SK-N-SH (cell line): ENCODE measurements at regions not wholly inside any gene's neighbourhood (a gene's known extent, or its start where the extent isn't known, plus 50 kb on each side); places are given as distances from the start of the nearest gene placed in this dataset.

Source experiments
- CTCF ChIA-PET: fragments of 300-600, 350-600 bp; formaldehyde crosslinking; extraction: SDS; loops from one replicate; lab custom pipeline; 2021; lab: Yijun Ruan, JAX
- POLR2A ChIA-PET: fragments of 350-600 bp; sonication (Branson Sonifier 250); formaldehyde crosslinking; extraction: SDS; loops from one replicate; lab custom pipeline; 2020; ENCODE audit warnings: antibody characterized with exemption, inconsistent platforms; lab: Yijun Ruan, JAX
- DNase-seq: peaks from one replicate; pipeline ENCODE4 v3.0.0; 2012
- H2AFZ ChIP-seq: fragments of 200-600 bp; sonication (generic); 2 replicates; pipeline ENCODE4 v1.8.1; 2016; ENCODE audit warnings: antibody characterized with exemption, mild to moderate bottlenecking, low read depth
- H3F3A ChIP-seq: fragments of 200-600 bp; sonication (generic); replicated peaks from 2 replicates; pipeline ENCODE3; 2016; ENCODE audit warnings: antibody characterized with exemption, mild to moderate bottlenecking; ENCODE audit not compliant: insufficient read depth
- H3K27ac ChIP-seq, 2 experiments: fragments of 200-500 bp in 1 of 2; fragments of 200-600 bp in 1 of 2; sonication (Bioruptor generic) in 1 of 2; sonication (generic), shearing (Covaris generic) in 1 of 2; 2 replicates each; pipeline versions ENCODE4 v1.5.1 to v1.6.1; 2014 to 2016; ENCODE audit warnings: low read depth in 2 of 2, inconsistent platforms in 1 of 2, low read length in 1 of 2, mild to moderate bottlenecking in 1 of 2, mixed read lengths in 1 of 2
- H3K27me3 ChIP-seq: fragments of 200-600 bp; sonication (generic), shearing (Covaris generic); 2 replicates; pipeline ENCODE4 v1.6.1; 2016; ENCODE audit warnings: mixed run types; ENCODE audit not compliant: insufficient read depth
- H3K36me3 ChIP-seq, 2 experiments: fragments of 200-500 bp in 1 of 2; fragments of 200-600 bp in 1 of 2; sonication (Bioruptor generic) in 1 of 2; sonication (generic) in 1 of 2; replicated peaks in 1 of 2; 2 replicates each; pipeline versions ENCODE3 to v1.5.1; 2014 to 2016; ENCODE audit warnings: low read length in 1 of 2, mild to moderate bottlenecking in 1 of 2; ENCODE audit not compliant: insufficient read depth in 2 of 2, control insufficient read depth in 1 of 2
- H3K4me1 ChIP-seq, 2 experiments: fragments of 200-500 bp in 1 of 2; fragments of 200-600 bp in 1 of 2; sonication (Bioruptor generic) in 1 of 2; sonication (generic), shearing (Covaris generic) in 1 of 2; 2 replicates each; pipeline versions ENCODE4 v1.5.1 to v1.6.1; 2014 to 2016; ENCODE audit warnings: low read depth in 1 of 2, low read length in 1 of 2, mixed run types in 1 of 2; ENCODE audit not compliant: insufficient read depth in 2 of 2, control insufficient read depth in 1 of 2
- H3K4me2 ChIP-seq: fragments of 200-600 bp; sonication (generic), shearing (Covaris generic); 2 replicates; pipeline ENCODE4 v1.6.1; 2017; ENCODE audit warnings: mixed run types
- H3K4me3 ChIP-seq, 2 experiments: fragments of 200-500 bp in 1 of 2; fragments of 200-600 bp in 1 of 2; sonication (Bioruptor generic) in 1 of 2; sonication (generic), shearing (Covaris generic) in 1 of 2; 2 replicates each; pipeline versions ENCODE4 v1.5.1 to v1.8.1; 2014 to 2016; ENCODE audit warnings: low read depth in 2 of 2, inconsistent platforms in 1 of 2, low read length in 1 of 2, mild to moderate bottlenecking in 1 of 2, mixed read lengths in 1 of 2, moderate library complexity in 1 of 2
- H3K79me2 ChIP-seq: fragments of 200-600 bp; sonication (generic); 2 replicates; pipeline ENCODE4 v1.8.1; 2017; ENCODE audit warnings: mild to moderate bottlenecking; ENCODE audit not compliant: insufficient read depth
- H3K9ac ChIP-seq: fragments of 200-600 bp; sonication (generic); 2 replicates; pipeline ENCODE4 v1.6.1; 2017; ENCODE audit warnings: mixed run types
- H3K9me2 ChIP-seq: fragments of 200-600 bp; sonication (generic); 2 replicates; pipeline ENCODE4 v1.6.1; 2017; ENCODE audit warnings: mixed run types
- H3K9me3 ChIP-seq: fragments of 200-600 bp; sonication (generic); 2 replicates; pipeline ENCODE4 v1.6.1; 2017; ENCODE audit warnings: mixed run types, mild to moderate bottlenecking, moderate library complexity
- H4K20me1 ChIP-seq: fragments of 200-600 bp; sonication (generic); 2 replicates; pipeline ENCODE4 v1.6.1; 2017; ENCODE audit warnings: mild to moderate bottlenecking, mixed run types; ENCODE audit not compliant: insufficient read depth
- CTCF ChIP-seq: fragments of 200-600 bp; sonication (generic); IDR thresholded peaks from 2 replicates; pipeline ENCODE4 v1.6.1; 2017; ENCODE audit warnings: antibody characterized with exemption, mild to moderate bottlenecking, moderate library complexity
- ELF1 ChIP-seq: IDR thresholded peaks from 2 replicates; pipeline ENCODE4 v1.4.0; 2012
- FOSL2 ChIP-seq: IDR thresholded peaks from 2 replicates; pipeline ENCODE4 v1.4.0; 2012; ENCODE audit warnings: low read depth, mild to moderate bottlenecking, moderate library complexity, borderline replicate concordance
- GABPA ChIP-seq: IDR thresholded peaks from 2 replicates; pipeline ENCODE4 v1.4.0; 2012; ENCODE audit warnings: low read depth, mild to moderate bottlenecking
- MAX ChIP-seq: IDR thresholded peaks from 2 replicates; pipeline ENCODE4 v1.4.0; 2012; ENCODE audit warnings: low read depth
- MEF2A ChIP-seq: IDR thresholded peaks from 2 replicates; pipeline ENCODE4 v1.4.0; 2012; ENCODE audit warnings: low read depth, borderline replicate concordance
- MXI1 ChIP-seq: IDR thresholded peaks from 2 replicates; pipeline ENCODE4 v1.6.1; 2012; ENCODE audit warnings: mild to moderate bottlenecking, low read depth, low read length, improper control_type of control experiment
- PBX3 ChIP-seq: IDR thresholded peaks from 2 replicates; pipeline ENCODE4; 2012
- POLR2AphosphoS5 ChIP-seq: IDR thresholded peaks from 2 replicates; pipeline ENCODE4 v1.6.1; 2012; ENCODE audit warnings: low read depth, low read length
- REST ChIP-seq: IDR thresholded peaks from 2 replicates; pipeline ENCODE4 v1.6.1; 2012; ENCODE audit warnings: mild to moderate bottlenecking, low read depth, low read length, moderate library complexity
- RFX5 ChIP-seq: IDR thresholded peaks from 2 replicates; pipeline ENCODE4 v1.6.1; 2012; ENCODE audit warnings: mild to moderate bottlenecking, improper control_type of control experiment, low read length
- RXRA ChIP-seq: IDR thresholded peaks from 2 replicates; pipeline ENCODE4 v1.4.0; 2012; ENCODE audit warnings: low read depth, mild to moderate bottlenecking, borderline replicate concordance
- SMC3 ChIP-seq: IDR thresholded peaks from 2 replicates; pipeline ENCODE4 v1.6.1; 2012; ENCODE audit warnings: low read depth, low read length, improper control_type of control experiment
- TEAD4 ChIP-seq: IDR thresholded peaks from 2 replicates; pipeline ENCODE4 v1.4.0; 2012; ENCODE audit warnings: mild to moderate bottlenecking, borderline replicate concordance; ENCODE audit not compliant: insufficient read depth
- YY1 ChIP-seq: IDR thresholded peaks from 2 replicates; pipeline ENCODE4 v1.4.0; 2012; ENCODE audit warnings: low read depth, mild to moderate bottlenecking
- ZBTB33 ChIP-seq: IDR thresholded peaks from 2 replicates; pipeline ENCODE4 v1.4.0; 2012; ENCODE audit warnings: low read depth, borderline replicate concordance
- WGBS: methylation state at CpG from one replicate; pipeline ENCODE4 v1.1.6; 2017; ENCODE audit warnings: low lambda C conversion rate; 5-methylcytosine and 5-hydroxymethylcytosine counted together

- Histone ChIP-seq H3K27me3 (no peaks in the 10 kb centered on the region), H2AFZ (no peak overlapping the region), H3K79me2 (no peaks in the 10 kb centered on the region), H3F3A (no peaks in the 10 kb centered on the region), H3K9me3 (no peaks in the 10 kb centered on the region), H3K36me3 (no peaks in the 10 kb centered on the region), H3K4me3 (no peak overlapping the region), H3K9me2 (no peaks in the 10 kb centered on the region), H3K9ac (no peak overlapping the region), H4K20me1 (no peaks in the 10 kb centered on the region), H3K4me2 (no peak overlapping the region), H3K27ac (no peak overlapping the region), H3K4me1 (no peaks in the 10 kb centered on the region)
- DNase-seq, result no peak
- CTCF ChIA-PET, result interaction anchor here (1.0 kb wide), 1 partner anchor 28 kb away, joined by 3 read pairs; no protein-coding TSS in a partner anchor
- 10% methylated on average over 2 of the region's 2 CpGs for WGBS
- TF ChIP-seq REST, result no peak
- no peak for TF ChIP-seq POLR2AphosphoS5
- TF ChIP-seq RXRA, result no peak
- no peak for TF ChIP-seq YY1
- TF ChIP-seq MXI1, result no peak
- no peak for TF ChIP-seq MEF2A
- TF ChIP-seq TEAD4, result no peak
- no peak for TF ChIP-seq PBX3
- no peak for TF ChIP-seq SMC3
- no peak for TF ChIP-seq CTCF
- no peak for TF ChIP-seq FOSL2
- no peak for TF ChIP-seq RFX5
- no peak for TF ChIP-seq GABPA
- TF ChIP-seq MAX, result no peak
- no peak for TF ChIP-seq ZBTB33
- TF ChIP-seq ELF1, result no peak
- POLR2A ChIA-PET, result no interaction called here
Observed at GRCh38 chr13:88376760-88377388, 705.7 kb downstream of the SLITRK5 start.
